ENCODE measurements at regions not wholly inside any gene's neighbourhood (a gene's known extent, or its start where the extent isn't known, plus 50 kb on each side); places are given as distances from the start of the nearest gene placed in this dataset.

DNA sequence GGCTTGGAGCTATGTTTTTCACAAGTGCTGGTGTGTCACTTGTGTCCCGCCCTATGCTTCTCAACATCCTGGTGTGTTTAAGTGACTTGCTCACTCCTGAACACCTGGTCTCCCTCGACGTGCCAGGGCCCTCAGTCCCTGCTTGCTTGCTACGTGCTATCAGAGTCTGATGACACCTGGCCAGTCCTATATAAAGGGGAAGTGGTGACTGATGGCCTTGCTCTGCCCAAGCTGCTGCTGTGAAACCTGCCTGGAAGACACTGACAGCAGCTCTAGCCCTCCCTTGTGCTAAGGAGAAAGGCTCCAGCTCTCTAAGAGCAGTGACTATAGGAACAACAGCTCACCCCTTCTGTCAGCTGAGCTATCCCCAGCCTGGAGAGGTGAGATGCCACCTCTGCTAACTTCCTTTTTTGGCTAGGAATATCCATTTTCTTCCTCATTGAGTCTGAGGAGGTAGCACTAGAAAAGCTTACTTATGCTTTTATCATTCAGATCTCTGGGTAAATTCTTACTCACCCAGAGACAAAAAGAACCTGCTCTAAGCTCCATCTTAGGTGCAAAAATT is 77.2 kb upstream of the PLXNA4 start:
- H3K4me1 ChIP-seq (ENCODE audit: control insufficient read depth in 2 of 2, insufficient read depth in 2 of 2, low read length in 1 of 2): peaks cover 0 to 3% of the 10 kb centered on the region in 2 donors
- H3K4me3 ChIP-seq (ENCODE audit: low read depth in 1 of 2, low read length in 2 of 2): no peak overlapping the region
- H3K27ac ChIP-seq (ENCODE audit: low read depth in 2 of 2, low read length in 1 of 2): no peak overlapping the region
- H3K9me3 ChIP-seq (ENCODE audit: control insufficient read depth in 2 of 2, insufficient read depth in 1 of 2, low read depth in 1 of 2, low read length in 1 of 2): no peaks in the 10 kb centered on the region
- WGBS, 2 donors: 76 to 84% methylated on average over 4 of the region's 4 CpGs
- H3K36me3 ChIP-seq (ENCODE audit: control insufficient read depth in 2 of 2, insufficient read depth in 2 of 2, low read length in 1 of 2): no peaks in the 10 kb centered on the region
- H3K27me3 ChIP-seq (ENCODE audit: control insufficient read depth in 1 of 2, insufficient read depth in 2 of 2, low read length in 2 of 2): no peaks in the 10 kb centered on the region

DNA sequence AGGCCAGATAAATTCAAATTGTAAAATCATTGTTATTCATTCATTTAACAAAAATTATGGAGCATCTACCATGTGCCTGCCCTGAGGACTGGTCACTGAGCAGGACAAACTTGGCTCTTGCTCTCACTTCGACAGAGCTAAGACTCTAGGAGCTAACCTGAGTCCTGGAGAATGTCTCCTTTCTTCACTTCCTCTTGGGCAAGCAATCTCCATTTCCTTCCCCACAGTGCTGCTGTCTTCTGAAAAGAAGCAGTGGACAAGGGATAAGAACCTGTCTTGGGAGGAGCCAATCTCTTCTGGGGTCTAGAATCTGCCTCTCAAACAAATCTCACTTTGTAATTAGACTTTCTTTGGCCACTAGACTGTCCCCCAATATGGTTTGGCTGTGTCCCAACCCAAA is 76.2 kb upstream of the PLXNA4 start:
- H3K9me3 ChIP-seq (ENCODE audit: control insufficient read depth in 2 of 2, insufficient read depth in 1 of 2, low read depth in 1 of 2, low read length in 1 of 2): no peaks in the 10 kb centered on the region
- WGBS, 2 donors: 68 to 87% methylated on average over 1 of the region's 1 CpG

DNA sequence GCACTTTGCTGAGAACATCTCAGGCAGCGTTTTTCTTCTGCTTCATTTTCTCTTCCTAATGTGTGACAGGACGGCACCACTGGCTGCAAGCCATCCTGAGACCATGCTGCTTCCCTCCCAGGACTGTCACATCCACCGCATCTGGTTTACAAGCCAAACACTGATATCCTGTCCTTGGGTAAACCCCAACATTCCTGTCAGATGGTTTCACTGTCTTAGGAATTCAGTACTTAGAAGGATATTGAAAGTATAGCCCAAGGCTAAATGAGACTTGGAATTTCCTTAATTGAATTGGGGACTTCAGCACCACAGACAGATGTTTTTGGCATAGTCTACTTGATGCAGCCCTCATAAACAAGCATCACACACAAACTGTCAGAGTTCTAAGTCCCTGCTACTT is 74.2 kb upstream of the PLXNA4 start:
- no peaks in the 10 kb centered on the region for H3K36me3 ChIP-seq (ENCODE audit: control insufficient read depth in 2 of 2, insufficient read depth in 2 of 2, low read length in 1 of 2)
- peaks cover 0 to 3% of the 10 kb centered on the region in 2 donors for H3K4me1 ChIP-seq (ENCODE audit: control insufficient read depth in 2 of 2, insufficient read depth in 2 of 2, low read length in 1 of 2)
- H3K9me3 ChIP-seq (ENCODE audit: control insufficient read depth in 2 of 2, insufficient read depth in 1 of 2, low read depth in 1 of 2, low read length in 1 of 2): no peaks in the 10 kb centered on the region
- no peak overlapping the region for H3K27ac ChIP-seq (ENCODE audit: low read depth in 2 of 2, low read length in 1 of 2)
- WGBS, 2 donors: 23 to 28% methylated on average over 3 of the region's 3 CpGs
- no peak overlapping the region for H3K4me3 ChIP-seq (ENCODE audit: low read depth in 1 of 2, low read length in 2 of 2)
- no peaks in the 10 kb centered on the region for H3K27me3 ChIP-seq (ENCODE audit: control insufficient read depth in 1 of 2, insufficient read depth in 2 of 2, low read length in 2 of 2)

More for the DNA sequence above, 76.2 kb upstream of the PLXNA4 start:
- Histone ChIP-seq H3K27me3 (ENCODE audit: control insufficient read depth in 1 of 2, insufficient read depth in 2 of 2, low read length in 2 of 2) (no peaks in the 10 kb centered on the region), H3K4me3 (ENCODE audit: low read depth in 1 of 2, low read length in 2 of 2) (no peak overlapping the region), H3K27ac (ENCODE audit: low read depth in 2 of 2, low read length in 1 of 2) (no peak overlapping the region), H3K4me1 (ENCODE audit: control insufficient read depth in 2 of 2, insufficient read depth in 2 of 2, low read length in 1 of 2) (peaks cover 0 to 3% of the 10 kb centered on the region in 2 donors), H3K36me3 (ENCODE audit: control insufficient read depth in 2 of 2, insufficient read depth in 2 of 2, low read length in 1 of 2) (no peaks in the 10 kb centered on the region)

DNA sequence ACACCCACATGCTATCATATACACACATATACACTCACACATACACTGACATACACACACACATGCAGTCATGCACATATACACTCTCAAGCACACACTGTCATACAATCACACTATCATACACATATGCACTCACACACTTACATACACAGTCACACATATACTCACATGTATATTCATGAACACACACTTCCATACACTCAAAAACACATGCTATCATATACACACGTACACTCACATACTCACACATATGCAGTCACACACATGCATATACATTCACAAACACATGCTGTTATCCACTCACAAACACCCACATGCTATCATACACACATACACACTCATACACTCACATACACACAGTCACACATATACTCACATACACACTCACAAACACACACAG is 71.0 kb upstream of the PLXNA4 start:
- Histone ChIP-seq H3K27ac (ENCODE audit: low read depth in 2 of 2, low read length in 1 of 2) (no peak overlapping the region), H3K36me3 (ENCODE audit: control insufficient read depth in 2 of 2, insufficient read depth in 2 of 2, low read length in 1 of 2) (no peaks in the 10 kb centered on the region), H3K4me1 (ENCODE audit: control insufficient read depth in 2 of 2, insufficient read depth in 2 of 2, low read length in 1 of 2) (peaks cover 0 to 3% of the 10 kb centered on the region in 2 donors), H3K27me3 (ENCODE audit: control insufficient read depth in 1 of 2, insufficient read depth in 2 of 2, low read length in 2 of 2) (no peaks in the 10 kb centered on the region), H3K4me3 (ENCODE audit: low read depth in 1 of 2, low read length in 2 of 2) (no peak overlapping the region), H3K9me3 (ENCODE audit: control insufficient read depth in 2 of 2, insufficient read depth in 1 of 2, low read depth in 1 of 2, low read length in 1 of 2) (no peaks in the 10 kb centered on the region)
- WGBS, 2 donors: 95 to 97% methylated on average over 1 of the region's 1 CpG

DNA sequence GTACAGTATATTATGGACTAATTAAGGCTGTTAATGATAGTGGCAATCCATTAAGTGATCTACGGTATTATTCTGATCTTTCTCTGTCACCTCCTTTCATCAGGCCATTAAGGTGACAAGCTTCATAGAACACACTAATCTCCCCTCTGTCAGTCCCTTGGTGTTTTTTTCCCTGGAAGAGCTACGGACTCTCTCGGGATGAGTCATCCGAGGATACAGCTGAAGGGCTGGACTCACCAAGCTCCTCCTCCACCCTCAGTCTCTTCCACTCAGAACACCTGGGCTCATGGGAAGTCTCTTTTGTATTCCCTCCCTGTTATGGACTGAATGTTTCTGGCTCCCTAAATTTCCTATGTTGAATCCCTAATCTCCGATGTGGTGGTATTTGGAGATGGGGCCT is 69.8 kb upstream of the PLXNA4 start:
- H3K27me3 ChIP-seq (ENCODE audit: control insufficient read depth in 1 of 2, insufficient read depth in 2 of 2, low read length in 2 of 2): no peaks in the 10 kb centered on the region
- no peak overlapping the region for H3K4me3 ChIP-seq (ENCODE audit: low read depth in 1 of 2, low read length in 2 of 2)
- H3K27ac ChIP-seq (ENCODE audit: low read depth in 2 of 2, low read length in 1 of 2): no peak overlapping the region
- H3K4me1 ChIP-seq (ENCODE audit: control insufficient read depth in 2 of 2, insufficient read depth in 2 of 2, low read length in 1 of 2): peaks cover 0 to 3% of the 10 kb centered on the region in 2 donors
- WGBS, 2 donors: 73 to 82% methylated on average over 5 of the region's 5 CpGs
- no peaks in the 10 kb centered on the region for H3K36me3 ChIP-seq (ENCODE audit: control insufficient read depth in 2 of 2, insufficient read depth in 2 of 2, low read length in 1 of 2)
- no peaks in the 10 kb centered on the region for H3K9me3 ChIP-seq (ENCODE audit: control insufficient read depth in 2 of 2, insufficient read depth in 1 of 2, low read depth in 1 of 2, low read length in 1 of 2)

DNA sequence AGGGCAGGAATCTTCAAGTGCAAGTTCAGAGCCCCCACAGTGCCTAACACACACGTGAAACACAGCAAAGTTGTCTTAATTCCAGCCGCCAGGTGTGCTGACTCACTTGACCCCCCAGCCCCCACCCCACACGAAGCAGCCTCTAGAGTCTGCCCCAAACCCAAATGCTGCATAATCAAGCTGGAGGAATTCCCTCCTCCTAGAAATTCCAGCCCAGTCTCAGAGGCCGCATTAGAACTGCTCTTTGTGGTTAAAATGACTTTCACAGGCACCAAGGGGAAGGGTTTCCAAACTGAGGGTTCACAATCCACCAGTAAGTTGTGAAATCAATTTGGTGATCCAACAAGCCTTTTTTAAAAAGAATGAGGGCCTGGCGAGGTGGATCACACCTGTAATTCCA is 67.0 kb upstream of the PLXNA4 start:
- H3K36me3 ChIP-seq (ENCODE audit: control insufficient read depth in 2 of 2, insufficient read depth in 2 of 2, low read length in 1 of 2): no peaks in the 10 kb centered on the region
- no peaks in the 10 kb centered on the region for H3K27me3 ChIP-seq (ENCODE audit: control insufficient read depth in 1 of 2, insufficient read depth in 2 of 2, low read length in 2 of 2)
- H3K4me3 ChIP-seq (ENCODE audit: low read depth in 1 of 2, low read length in 2 of 2): no peak overlapping the region
- WGBS, 2 donors: 60 to 61% methylated on average over 5 of the region's 5 CpGs
- H3K4me1 ChIP-seq (ENCODE audit: control insufficient read depth in 2 of 2, insufficient read depth in 2 of 2, low read length in 1 of 2): no peaks in the 10 kb centered on the region
- H3K27ac ChIP-seq (ENCODE audit: low read depth in 2 of 2, low read length in 1 of 2): no peak overlapping the region
- no peaks in the 10 kb centered on the region for H3K9me3 ChIP-seq (ENCODE audit: control insufficient read depth in 2 of 2, insufficient read depth in 1 of 2, low read depth in 1 of 2, low read length in 1 of 2)

DNA sequence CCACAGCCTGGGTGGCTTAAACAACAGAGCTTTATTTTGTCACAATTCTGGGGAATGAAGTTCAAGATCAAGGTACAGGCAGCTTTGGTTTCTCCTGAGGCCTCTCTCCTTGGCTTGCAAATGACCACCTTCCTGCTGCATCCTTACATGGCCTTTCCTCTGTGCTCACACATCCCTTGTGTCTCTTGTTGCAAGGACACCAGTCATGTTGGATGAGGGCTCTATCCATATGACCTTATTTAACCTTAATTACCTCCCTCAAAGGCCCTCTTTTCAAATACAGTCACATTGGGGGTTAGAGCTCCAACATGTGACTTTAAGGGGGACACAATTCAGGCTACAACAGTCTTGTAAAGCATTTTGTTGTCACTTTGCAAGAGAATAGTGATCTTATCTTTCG is 65.0 kb upstream of the PLXNA4 start:
- 90 to 93% methylated on average over 1 of the region's 1 CpG for WGBS, 2 donors
- no peak overlapping the region for H3K27ac ChIP-seq (ENCODE audit: low read depth in 2 of 2, low read length in 1 of 2)
- no peaks in the 10 kb centered on the region for H3K27me3 ChIP-seq (ENCODE audit: control insufficient read depth in 1 of 2, insufficient read depth in 2 of 2, low read length in 2 of 2)
- H3K9me3 ChIP-seq (ENCODE audit: control insufficient read depth in 2 of 2, insufficient read depth in 1 of 2, low read depth in 1 of 2, low read length in 1 of 2): no peaks in the 10 kb centered on the region
- no peaks in the 10 kb centered on the region for H3K4me1 ChIP-seq (ENCODE audit: control insufficient read depth in 2 of 2, insufficient read depth in 2 of 2, low read length in 1 of 2)
- H3K36me3 ChIP-seq (ENCODE audit: control insufficient read depth in 2 of 2, insufficient read depth in 2 of 2, low read length in 1 of 2): no peaks in the 10 kb centered on the region
- H3K4me3 ChIP-seq (ENCODE audit: low read depth in 1 of 2, low read length in 2 of 2): no peak overlapping the region

DNA sequence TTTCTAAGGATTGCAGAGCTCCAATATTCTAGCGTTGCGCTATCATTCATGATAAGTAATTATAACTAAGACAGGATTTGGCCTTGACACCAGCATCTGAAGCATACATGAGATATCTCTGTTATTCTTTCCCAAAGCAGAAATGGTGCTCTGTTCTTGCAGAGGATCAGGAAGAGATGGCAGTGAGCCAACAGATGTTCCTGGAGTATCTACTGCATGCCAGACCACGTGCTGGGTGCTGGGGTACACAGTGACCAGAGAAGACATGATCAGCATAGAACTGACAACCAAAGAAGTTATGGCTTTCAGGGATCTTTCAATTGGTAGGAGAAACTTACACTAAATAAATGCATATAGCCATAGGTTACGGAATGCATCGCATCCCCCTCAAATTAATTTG is 63.7 kb upstream of the PLXNA4 start:
- H3K27me3 ChIP-seq (ENCODE audit: control insufficient read depth in 1 of 2, insufficient read depth in 2 of 2, low read length in 2 of 2): no peaks in the 10 kb centered on the region
- H3K9me3 ChIP-seq (ENCODE audit: control insufficient read depth in 2 of 2, insufficient read depth in 1 of 2, low read depth in 1 of 2, low read length in 1 of 2): no peaks in the 10 kb centered on the region
- no peaks in the 10 kb centered on the region for H3K4me1 ChIP-seq (ENCODE audit: control insufficient read depth in 2 of 2, insufficient read depth in 2 of 2, low read length in 1 of 2)
- no peak overlapping the region for H3K4me3 ChIP-seq (ENCODE audit: low read depth in 1 of 2, low read length in 2 of 2)
- 82 to 84% methylated on average over 5 of the region's 5 CpGs for WGBS, 2 donors
- no peak overlapping the region for H3K27ac ChIP-seq (ENCODE audit: low read depth in 2 of 2, low read length in 1 of 2)
- H3K36me3 ChIP-seq (ENCODE audit: control insufficient read depth in 2 of 2, insufficient read depth in 2 of 2, low read length in 1 of 2): no peaks in the 10 kb centered on the region

DNA sequence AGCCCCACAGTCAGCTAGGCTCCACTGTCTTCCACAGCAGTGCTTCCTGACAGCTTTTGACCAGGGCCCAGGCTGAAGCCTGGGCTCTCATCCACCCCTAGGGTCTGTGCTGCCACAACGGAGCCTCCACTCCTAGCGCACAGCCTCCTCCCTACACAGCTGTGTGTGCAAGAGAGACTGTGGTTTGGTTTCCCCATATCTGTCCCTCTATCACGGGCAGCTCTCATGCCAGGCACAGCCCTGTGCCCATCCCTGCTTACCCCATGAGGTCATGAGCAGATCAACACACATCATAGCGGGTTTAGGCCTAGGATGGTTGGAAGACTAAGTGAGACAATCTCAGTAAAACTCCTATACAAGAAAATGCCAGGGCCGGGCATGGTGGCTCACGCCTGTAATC is 61.7 kb upstream of the PLXNA4 start:
- 85 to 86% methylated on average over 6 of the region's 6 CpGs for WGBS, 2 donors
- Histone ChIP-seq H3K36me3 (ENCODE audit: control insufficient read depth in 2 of 2, insufficient read depth in 2 of 2, low read length in 1 of 2) (no peaks in the 10 kb centered on the region), H3K9me3 (ENCODE audit: control insufficient read depth in 2 of 2, insufficient read depth in 1 of 2, low read depth in 1 of 2, low read length in 1 of 2) (no peaks in the 10 kb centered on the region), H3K27ac (ENCODE audit: low read depth in 2 of 2, low read length in 1 of 2) (no peak overlapping the region), H3K4me1 (ENCODE audit: control insufficient read depth in 2 of 2, insufficient read depth in 2 of 2, low read length in 1 of 2) (no peaks in the 10 kb centered on the region), H3K4me3 (ENCODE audit: low read depth in 1 of 2, low read length in 2 of 2) (no peak overlapping the region), H3K27me3 (ENCODE audit: control insufficient read depth in 1 of 2, insufficient read depth in 2 of 2, low read length in 2 of 2) (no peaks in the 10 kb centered on the region)

DNA sequence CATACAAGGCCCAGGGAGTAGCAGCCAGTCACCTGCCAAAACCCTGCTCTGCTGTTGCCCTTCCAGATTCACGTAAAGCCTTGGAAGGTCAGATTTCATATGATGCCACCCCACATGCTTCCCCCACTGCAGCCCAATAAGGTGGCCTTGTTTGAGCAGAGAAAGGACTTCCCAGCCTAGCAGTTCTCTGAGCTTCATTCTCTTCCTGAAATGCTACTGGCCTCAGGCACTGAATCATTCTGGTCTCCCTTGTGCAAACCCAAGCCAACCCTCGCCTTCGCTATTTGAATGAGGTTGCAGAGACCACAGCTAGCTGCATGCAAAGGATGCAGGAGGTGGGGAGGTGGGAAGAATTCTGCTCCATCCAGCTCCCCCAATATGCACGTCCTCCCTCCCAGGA is 60.3 kb upstream of the PLXNA4 start:
- Histone ChIP-seq H3K27ac (ENCODE audit: low read depth in 2 of 2, low read length in 1 of 2) (no peak overlapping the region), H3K4me1 (ENCODE audit: control insufficient read depth in 2 of 2, insufficient read depth in 2 of 2, low read length in 1 of 2) (no peaks in the 10 kb centered on the region), H3K9me3 (ENCODE audit: control insufficient read depth in 2 of 2, insufficient read depth in 1 of 2, low read depth in 1 of 2, low read length in 1 of 2) (no peaks in the 10 kb centered on the region), H3K36me3 (ENCODE audit: control insufficient read depth in 2 of 2, insufficient read depth in 2 of 2, low read length in 1 of 2) (no peaks in the 10 kb centered on the region), H3K4me3 (ENCODE audit: low read depth in 1 of 2, low read length in 2 of 2) (no peak overlapping the region), H3K27me3 (ENCODE audit: control insufficient read depth in 1 of 2, insufficient read depth in 2 of 2, low read length in 2 of 2) (no peaks in the 10 kb centered on the region)
- 78 to 79% methylated on average over 4 of the region's 4 CpGs for WGBS, 2 donors

Data from esophagus (tissue), 2 donors.